DOHH2 (cell line): ENCODE measurements at regions not wholly inside any gene's neighbourhood (a gene's known extent, or its start where the extent isn't known, plus 50 kb on each side); places are given as distances from the start of the nearest gene placed in this dataset.

Experiments
- H3F3A ChIP-seq: fragments of 200-600 bp; sonication (generic), shearing (Covaris generic); 2 replicates; pipeline ENCODE4 v1.6.0; 2016; ENCODE audit warnings: antibody characterized with exemption, mild to moderate bottlenecking; ENCODE audit not compliant: control insufficient read depth, insufficient read depth
- H3K27ac ChIP-seq: fragments of 200-600 bp; sonication (generic); 2 replicates; pipeline ENCODE4 v1.5.1; 2014; ENCODE audit warnings: low read depth, mild to moderate bottlenecking, low read length, moderate library complexity
- H3K27me3 ChIP-seq: fragments of 200-600 bp; sonication (generic); 2 replicates; pipeline ENCODE4 v1.6.1; 2014; ENCODE audit warnings: mild to moderate bottlenecking, low read length, mixed read lengths; ENCODE audit not compliant: control insufficient read depth
- H3K36me3 ChIP-seq: fragments of 200-600 bp; sonication (generic); 2 replicates; pipeline ENCODE4 v1.6.1; 2014; ENCODE audit warnings: mild to moderate bottlenecking, low read length, moderate library complexity, mixed read lengths; ENCODE audit not compliant: control insufficient read depth
- H3K4me1 ChIP-seq: fragments of 200-600 bp; sonication (generic); 2 replicates; pipeline ENCODE4 v1.6.1; 2014; ENCODE audit warnings: mild to moderate bottlenecking, low read length, mixed read lengths; ENCODE audit not compliant: control insufficient read depth
- H3K4me2 ChIP-seq: fragments of 200-600 bp; sonication (generic); 2 replicates; pipeline ENCODE4 v1.6.0; 2014; ENCODE audit warnings: mild to moderate bottlenecking, low read length, moderate library complexity
- H3K4me3 ChIP-seq: fragments of 200-600 bp; sonication (generic); 2 replicates; pipeline ENCODE4 v1.5.1; 2014; ENCODE audit warnings: mild to moderate bottlenecking, low read length, mixed read lengths
- H3K79me2 ChIP-seq: fragments of 200-600 bp; sonication (generic); 2 replicates; pipeline ENCODE4 v1.6.1; 2014; ENCODE audit warnings: mild to moderate bottlenecking, low read length, mixed read lengths; ENCODE audit not compliant: control insufficient read depth
- H3K9me2 ChIP-seq: fragments of 200-600 bp; sonication (generic); replicated peaks from 2 replicates; pipeline ENCODE4 v1.6.1; 2014; ENCODE audit warnings: mild to moderate bottlenecking, low read length, mixed read lengths; ENCODE audit not compliant: control insufficient read depth
- H3K9me3 ChIP-seq: fragments of 200-600 bp; sonication (generic); 2 replicates; pipeline ENCODE4 v1.6.1; 2014; ENCODE audit warnings: antibody characterized with exemption, low read length, mixed read lengths; ENCODE audit not compliant: control insufficient read depth, insufficient read depth
- H4K20me1 ChIP-seq: fragments of 200-600 bp; sonication (generic); 2 replicates; pipeline ENCODE4 v1.6.0; 2014; ENCODE audit warnings: low read depth, mild to moderate bottlenecking, antibody characterized with exemption, low read length, moderate library complexity; ENCODE audit not compliant: control insufficient read depth, insufficient read depth
- EZH2phosphoT487 ChIP-seq: fragments of 200-600 bp; sonication (generic); IDR thresholded peaks from 2 replicates; pipeline ENCODE4 v1.6.1; 2017; ENCODE audit warnings: borderline replicate concordance, mild to moderate bottlenecking, antibody characterized with exemption, low read length, moderate library complexity, mixed read lengths
- TF ChIP-seq, protein P1 (sequence below): fragments of 200-600 bp; sonication (generic); IDR thresholded peaks from one replicate; pipeline ENCODE4 v1.5.1; 2014; ENCODE audit warnings: antibody characterized with exemption, mild to moderate bottlenecking, low read depth, low read length; ENCODE audit not compliant: poor library complexity, severe bottlenecking

DNA sequence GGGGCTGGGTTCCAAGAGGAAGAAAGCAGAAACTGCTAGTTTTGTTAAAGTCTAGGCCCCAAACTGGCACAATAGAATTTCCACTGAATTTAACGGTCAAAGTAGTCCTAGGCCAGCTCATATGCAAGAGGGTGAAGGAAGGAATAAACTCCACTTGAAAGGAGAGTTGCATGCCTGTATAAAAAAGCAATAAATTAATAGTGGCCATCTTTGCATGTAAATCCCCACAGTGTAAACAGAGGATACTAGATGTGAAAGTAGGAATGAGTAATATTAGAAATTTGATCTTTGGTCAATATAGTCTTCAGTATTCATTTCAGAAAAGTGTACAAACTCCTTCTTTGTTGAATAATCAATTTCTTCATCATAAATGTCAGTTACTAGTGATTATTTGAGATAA is 403.1 kb downstream of the TMEM232 start:
- Histone ChIP-seq H3K27me3 (no peaks in the 10 kb centered on the region), H3K79me2 (no peaks in the 10 kb centered on the region), H4K20me1 (no peaks in the 10 kb centered on the region), H3F3A (no peaks in the 10 kb centered on the region), H3K36me3 (no peaks in the 10 kb centered on the region), H3K4me2 (no peak overlapping the region), H3K9me2 (no peaks in the 10 kb centered on the region), H3K9me3 (no peaks in the 10 kb centered on the region), H3K27ac (no peak overlapping the region), H3K4me1 (no peaks in the 10 kb centered on the region), H3K4me3 (no peak overlapping the region)
- TF ChIP-seq, protein P1, sequence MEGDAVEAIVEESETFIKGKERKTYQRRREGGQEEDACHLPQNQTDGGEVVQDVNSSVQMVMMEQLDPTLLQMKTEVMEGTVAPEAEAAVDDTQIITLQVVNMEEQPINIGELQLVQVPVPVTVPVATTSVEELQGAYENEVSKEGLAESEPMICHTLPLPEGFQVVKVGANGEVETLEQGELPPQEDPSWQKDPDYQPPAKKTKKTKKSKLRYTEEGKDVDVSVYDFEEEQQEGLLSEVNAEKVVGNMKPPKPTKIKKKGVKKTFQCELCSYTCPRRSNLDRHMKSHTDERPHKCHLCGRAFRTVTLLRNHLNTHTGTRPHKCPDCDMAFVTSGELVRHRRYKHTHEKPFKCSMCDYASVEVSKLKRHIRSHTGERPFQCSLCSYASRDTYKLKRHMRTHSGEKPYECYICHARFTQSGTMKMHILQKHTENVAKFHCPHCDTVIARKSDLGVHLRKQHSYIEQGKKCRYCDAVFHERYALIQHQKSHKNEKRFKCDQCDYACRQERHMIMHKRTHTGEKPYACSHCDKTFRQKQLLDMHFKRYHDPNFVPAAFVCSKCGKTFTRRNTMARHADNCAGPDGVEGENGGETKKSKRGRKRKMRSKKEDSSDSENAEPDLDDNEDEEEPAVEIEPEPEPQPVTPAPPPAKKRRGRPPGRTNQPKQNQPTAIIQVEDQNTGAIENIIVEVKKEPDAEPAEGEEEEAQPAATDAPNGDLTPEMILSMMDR: no peak
- TF ChIP-seq EZH2phosphoT487: no peak

DNA sequence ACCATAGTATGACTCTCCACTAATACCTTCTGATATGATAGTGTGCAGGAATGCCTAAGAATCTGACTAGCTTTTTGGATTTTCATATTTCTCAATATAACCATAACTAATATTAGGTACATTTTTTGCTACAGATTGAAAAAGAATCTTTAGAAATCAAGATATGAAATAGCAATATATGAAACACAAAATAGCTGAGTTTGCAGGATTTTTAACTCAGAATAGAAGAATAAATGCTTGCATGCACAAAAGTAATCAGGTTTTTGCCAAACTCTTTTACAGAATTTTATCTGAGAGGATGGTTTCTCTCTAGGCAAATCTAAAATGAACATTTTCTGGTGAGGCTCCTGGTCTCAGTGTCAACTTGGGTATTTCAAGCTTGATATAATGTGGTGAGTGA is 402.6 kb downstream of the TMEM232 start:
- Histone ChIP-seq H4K20me1 (no peaks in the 10 kb centered on the region), H3K4me1 (no peaks in the 10 kb centered on the region), H3F3A (no peaks in the 10 kb centered on the region), H3K4me2 (no peak overlapping the region), H3K36me3 (no peaks in the 10 kb centered on the region), H3K79me2 (no peaks in the 10 kb centered on the region), H3K9me3 (no peaks in the 10 kb centered on the region), H3K27ac (no peak overlapping the region), H3K27me3 (no peaks in the 10 kb centered on the region), H3K4me3 (no peak overlapping the region), H3K9me2 (no peaks in the 10 kb centered on the region)
- TF ChIP-seq EZH2phosphoT487: no peak
- TF ChIP-seq, protein P1: no peak

DNA sequence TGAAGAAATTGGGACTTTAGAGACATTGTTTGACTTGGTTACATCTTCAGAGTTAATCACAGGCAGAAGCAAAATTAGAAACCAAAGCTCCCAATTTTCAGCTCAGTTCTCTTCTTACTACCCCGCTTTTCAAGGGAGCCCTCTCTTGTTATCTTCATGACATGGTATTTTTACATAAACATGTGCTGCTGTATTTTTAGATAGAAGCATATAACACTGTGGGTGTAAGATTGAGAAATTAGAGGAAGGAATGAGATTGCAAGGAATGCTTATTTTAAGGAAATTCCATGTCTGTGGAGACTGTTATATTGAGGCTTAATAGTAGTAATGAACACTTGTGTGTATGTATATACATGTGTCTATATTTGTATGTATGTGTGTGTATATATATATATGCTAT is 401.6 kb downstream of the TMEM232 start:
- no peak overlapping the region for H3K27ac ChIP-seq
- TF ChIP-seq EZH2phosphoT487: no peak
- TF ChIP-seq, protein P1: no peak
- no peaks in the 10 kb centered on the region for H3K9me2 ChIP-seq
- H3K4me3 ChIP-seq: no peak overlapping the region
- no peaks in the 10 kb centered on the region for H4K20me1 ChIP-seq
- no peaks in the 10 kb centered on the region for H3K36me3 ChIP-seq
- no peaks in the 10 kb centered on the region for H3K4me1 ChIP-seq
- no peaks in the 10 kb centered on the region for H3K9me3 ChIP-seq
- H3K79me2 ChIP-seq: no peaks in the 10 kb centered on the region
- H3K4me2 ChIP-seq: no peak overlapping the region
- no peaks in the 10 kb centered on the region for H3F3A ChIP-seq
- no peaks in the 10 kb centered on the region for H3K27me3 ChIP-seq

DNA sequence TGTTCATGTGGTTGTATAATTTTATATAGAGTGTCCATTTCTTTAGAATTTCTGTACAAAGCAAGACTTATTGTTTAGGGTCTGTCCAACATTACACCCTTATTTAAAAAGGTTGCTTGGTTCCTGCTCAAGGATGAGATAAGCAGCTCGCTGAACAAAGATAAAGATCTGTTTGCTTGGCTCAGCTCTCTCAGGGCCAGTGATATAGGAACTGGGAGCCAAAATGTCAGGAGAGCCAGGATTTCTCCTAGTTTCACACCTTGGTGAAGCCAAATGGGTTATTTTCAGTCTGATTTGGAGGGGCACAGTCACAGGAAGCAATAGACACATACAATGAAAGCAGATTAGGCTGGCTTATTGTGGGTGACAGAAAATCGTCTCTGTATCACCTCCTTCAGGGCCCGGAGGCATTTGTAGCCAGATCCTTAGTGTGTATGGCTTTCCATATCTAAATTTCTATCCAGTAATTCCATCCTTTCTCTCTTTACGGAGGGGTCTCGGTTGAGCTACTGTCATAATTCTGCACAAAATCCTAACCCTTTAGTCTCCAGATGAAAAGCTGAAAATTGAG is 396.4 kb downstream of the TMEM232 start:
- H3K27ac ChIP-seq: no peak overlapping the region
- H3K4me2 ChIP-seq: no peak overlapping the region
- H3K36me3 ChIP-seq: no peaks in the 10 kb centered on the region
- TF ChIP-seq EZH2phosphoT487: no peak
- no peaks in the 10 kb centered on the region for H3K4me1 ChIP-seq
- H3K9me3 ChIP-seq: no peaks in the 10 kb centered on the region
- no peaks in the 10 kb centered on the region for H3F3A ChIP-seq
- no peaks in the 10 kb centered on the region for H3K9me2 ChIP-seq
- H3K79me2 ChIP-seq: no peaks in the 10 kb centered on the region
- H4K20me1 ChIP-seq: no peaks in the 10 kb centered on the region
- no peaks in the 10 kb centered on the region for H3K27me3 ChIP-seq
- no peak overlapping the region for H3K4me3 ChIP-seq
